Activated T-cell treated with anti-CD3 and anti-CD28 coated beads, Interleukin-2, amount 50 U/mL, for 48 hours (primary cell): ENCODE measurements at regions not wholly inside any gene's neighbourhood (a gene's known extent, or its start where the extent isn't known, plus 50 kb on each side); places are given as distances from the start of the nearest gene placed in this dataset.

ENCODE experiments used
- DNase-seq, 2 experiments: peaks; one replicate each; pipeline ENCODE4 v3.0.0-alpha.2; 2020

GRCh38 chrX:104306180-104306579 is 51.4 kb upstream of the ESX1 start:
- DNase-seq = no peak
